ENCODE measurements at regions not wholly inside any gene's neighbourhood (a gene's known extent, or its start where the extent isn't known, plus 50 kb on each side); places are given as distances from the start of the nearest gene placed in this dataset.

DNA sequence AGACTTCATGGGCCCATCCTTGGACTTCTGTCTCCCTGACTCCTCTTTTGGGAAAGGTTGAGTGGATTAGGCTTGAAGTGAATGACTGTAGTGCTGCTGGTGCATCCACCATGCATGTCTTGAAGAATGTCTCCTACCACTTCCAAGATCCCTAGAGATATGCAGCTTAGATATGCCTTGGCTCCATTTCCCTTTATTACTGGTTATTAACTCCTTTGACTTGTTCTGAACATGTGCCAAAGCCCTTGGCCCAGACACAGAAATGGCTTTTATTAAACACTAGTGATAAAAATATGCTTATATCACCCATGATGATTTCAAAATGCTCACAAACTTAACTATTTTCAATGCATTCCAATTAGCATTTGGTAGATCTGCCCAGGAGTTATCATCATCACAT lies 90.0 kb upstream of the SLC14A2 start:
- intact Hi-C loops (cut with DNase I; ENCODE audit: low total_unique reads), result no loop called here
- TF ChIP-seq, protein P1, sequence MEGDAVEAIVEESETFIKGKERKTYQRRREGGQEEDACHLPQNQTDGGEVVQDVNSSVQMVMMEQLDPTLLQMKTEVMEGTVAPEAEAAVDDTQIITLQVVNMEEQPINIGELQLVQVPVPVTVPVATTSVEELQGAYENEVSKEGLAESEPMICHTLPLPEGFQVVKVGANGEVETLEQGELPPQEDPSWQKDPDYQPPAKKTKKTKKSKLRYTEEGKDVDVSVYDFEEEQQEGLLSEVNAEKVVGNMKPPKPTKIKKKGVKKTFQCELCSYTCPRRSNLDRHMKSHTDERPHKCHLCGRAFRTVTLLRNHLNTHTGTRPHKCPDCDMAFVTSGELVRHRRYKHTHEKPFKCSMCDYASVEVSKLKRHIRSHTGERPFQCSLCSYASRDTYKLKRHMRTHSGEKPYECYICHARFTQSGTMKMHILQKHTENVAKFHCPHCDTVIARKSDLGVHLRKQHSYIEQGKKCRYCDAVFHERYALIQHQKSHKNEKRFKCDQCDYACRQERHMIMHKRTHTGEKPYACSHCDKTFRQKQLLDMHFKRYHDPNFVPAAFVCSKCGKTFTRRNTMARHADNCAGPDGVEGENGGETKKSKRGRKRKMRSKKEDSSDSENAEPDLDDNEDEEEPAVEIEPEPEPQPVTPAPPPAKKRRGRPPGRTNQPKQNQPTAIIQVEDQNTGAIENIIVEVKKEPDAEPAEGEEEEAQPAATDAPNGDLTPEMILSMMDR (IDR thresholded peaks at IDR 0.05), result no peak
- TF ChIP-seq POLR2A (IDR thresholded peaks at IDR 0.05), result no peak

DNA sequence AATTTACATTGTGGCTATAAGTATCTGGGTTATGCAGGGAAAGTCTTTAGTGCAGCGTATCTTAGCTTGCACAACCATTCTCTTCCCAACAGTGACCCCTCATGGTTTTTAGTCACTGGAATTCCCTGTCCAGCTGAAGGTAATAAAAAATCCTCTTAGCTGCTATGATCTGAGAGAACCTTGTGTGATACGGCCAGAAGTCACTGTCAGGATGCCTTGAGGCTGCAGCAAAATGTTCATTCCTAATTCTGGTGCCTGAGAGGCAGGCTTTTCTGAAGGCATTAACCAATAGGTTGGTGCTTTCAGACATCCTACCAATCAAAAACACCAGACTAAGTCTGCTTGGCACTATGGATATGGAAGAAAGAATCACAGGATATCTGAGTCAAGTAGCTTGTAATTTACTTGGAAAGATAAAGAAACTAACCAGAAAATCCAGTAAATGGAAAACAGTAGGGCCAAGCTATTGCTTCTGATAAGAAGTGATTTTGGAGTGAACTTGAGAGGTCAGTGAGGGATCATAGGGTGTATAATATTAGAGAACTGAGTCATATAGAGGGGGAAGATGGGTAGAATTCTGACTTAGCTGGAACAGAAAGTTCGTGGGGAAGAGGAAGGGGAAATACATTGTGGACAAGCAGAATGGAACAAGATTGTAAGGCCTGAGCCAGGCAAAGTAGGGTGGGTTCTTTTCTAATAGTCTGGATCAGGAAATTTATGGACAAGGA lies 89.0 kb upstream of the SLC14A2 start:
- intact Hi-C loops (cut with DNase I; ENCODE audit: low total_unique reads), result no loop called here
- Histone ChIP-seq H3K4me1 (peaks cover 0 to 6% of the 10 kb centered on the region in 2 donors), H3K27ac (peak overlapping the region; percentile 26 to 31), H3K4me3 (no peak overlapping the region), H3K9me3 (no peaks in the 10 kb centered on the region), H3K36me3 (no peaks in the 10 kb centered on the region), H3K27me3 (no peaks in the 10 kb centered on the region)
- no peak for TF ChIP-seq POLR2A (IDR thresholded peaks at IDR 0.05)
- TF ChIP-seq, protein P1 (IDR thresholded peaks at IDR 0.05), result peak in 3 of 4 experiments; percentile 26 to 59 (median 43)
- DNase-seq, result peak; percentile 28

More for the DNA sequence above, 90.0 kb upstream of the SLC14A2 start:
- Histone ChIP-seq H3K4me1 (peaks cover 0 to 6% of the 10 kb centered on the region in 2 donors), H3K36me3 (no peaks in the 10 kb centered on the region), H3K27me3 (no peaks in the 10 kb centered on the region), H3K9me3 (no peaks in the 10 kb centered on the region), H3K4me3 (no peak overlapping the region), H3K27ac (no peak overlapping the region)
- DNase-seq, result no peak

DNA sequence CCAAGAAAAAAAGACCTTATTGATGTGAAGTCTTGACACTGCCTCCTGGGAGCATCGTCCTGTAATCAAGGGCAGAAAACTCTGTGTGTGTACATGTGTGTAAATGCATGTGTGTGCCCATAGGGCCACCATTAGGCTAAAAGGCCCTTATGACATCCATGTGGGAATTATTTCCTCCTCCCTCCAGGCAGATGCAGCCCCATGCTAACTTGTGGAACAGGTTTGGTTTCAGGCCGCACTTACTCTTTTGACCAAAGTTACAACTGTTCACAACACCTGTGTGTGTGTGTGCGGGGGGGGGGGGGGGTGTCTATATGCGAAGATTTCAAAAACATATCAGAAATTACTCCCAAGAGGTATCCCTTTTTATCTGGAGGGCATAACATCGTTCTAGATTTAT lies 87.4 kb upstream of the SLC14A2 start:
- intact Hi-C loops (cut with DNase I; ENCODE audit: low total_unique reads), result no loop called here
- H3K4me3 ChIP-seq, result no peak overlapping the region
- TF ChIP-seq, protein P1 (IDR thresholded peaks at IDR 0.05), result no peak
- no peak for TF ChIP-seq POLR2A (IDR thresholded peaks at IDR 0.05)
- H3K9me3 ChIP-seq, result no peaks in the 10 kb centered on the region
- DNase-seq, result no peak
- no peak overlapping the region for H3K27ac ChIP-seq
- H3K36me3 ChIP-seq, result no peaks in the 10 kb centered on the region
- no peaks in the 10 kb centered on the region for H3K4me1 ChIP-seq
- H3K27me3 ChIP-seq, result no peaks in the 10 kb centered on the region

DNA sequence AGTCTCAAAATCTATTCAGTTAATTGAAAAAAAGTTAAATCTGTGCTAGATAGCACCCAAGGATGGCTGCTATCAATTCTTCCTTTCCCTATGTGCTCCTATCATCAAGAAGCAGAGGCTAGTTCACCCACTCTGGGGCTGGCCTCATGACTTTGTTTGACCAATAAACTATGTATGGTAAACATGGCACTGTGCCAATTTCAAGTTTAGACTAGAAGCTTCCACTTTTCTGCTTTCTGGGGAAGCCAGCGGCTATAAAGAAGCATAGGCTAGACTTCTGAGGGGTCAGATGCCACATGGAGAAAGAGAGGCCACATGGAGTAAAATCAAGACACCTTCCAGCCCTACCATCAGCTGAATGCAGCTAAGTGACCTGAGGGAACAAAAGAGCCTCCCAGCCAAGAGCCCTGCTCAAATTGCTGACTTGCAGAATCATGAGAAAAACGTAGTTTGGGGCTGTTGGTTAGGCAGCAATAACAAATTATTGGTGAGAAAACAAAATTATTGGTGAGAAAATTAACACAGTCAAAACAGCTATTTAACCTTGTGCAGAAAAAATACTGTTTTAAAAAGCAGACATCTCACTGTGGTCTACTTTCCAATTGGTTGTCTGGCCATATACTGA lies 86.5 kb upstream of the SLC14A2 start:
- Histone ChIP-seq H3K36me3 (no peaks in the 10 kb centered on the region), H3K9me3 (no peaks in the 10 kb centered on the region), H3K4me1 (no peaks in the 10 kb centered on the region), H3K4me3 (no peak overlapping the region), H3K27ac (no peak overlapping the region), H3K27me3 (no peaks in the 10 kb centered on the region)
- intact Hi-C loops (cut with DNase I; ENCODE audit: low total_unique reads), result no loop called here
- no peak for DNase-seq
- TF ChIP-seq, protein P1 (IDR thresholded peaks at IDR 0.05), result no peak
- no peak for TF ChIP-seq POLR2A (IDR thresholded peaks at IDR 0.05)

DNA sequence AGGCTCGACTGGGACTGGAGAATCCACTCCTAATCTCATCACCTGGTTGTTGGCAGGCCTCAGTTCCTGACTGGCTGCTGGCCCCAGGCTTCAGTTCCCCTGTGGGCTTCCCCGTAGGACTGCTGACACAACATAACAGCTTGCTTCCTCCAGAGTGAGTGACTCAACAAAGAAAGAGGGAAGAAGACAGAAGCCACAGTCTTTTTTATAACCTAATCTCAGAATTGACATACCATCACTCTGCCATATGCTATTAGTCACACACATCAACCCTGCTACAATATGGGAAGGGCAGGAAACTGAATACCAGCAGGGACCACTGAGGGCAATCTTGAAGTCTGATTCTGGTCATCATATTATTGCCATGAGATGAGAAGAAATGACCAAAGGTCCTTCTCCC lies 76.8 kb upstream of the SLC14A2 start:
- Histone ChIP-seq H3K27ac (no peak overlapping the region), H3K4me3 (no peak overlapping the region), H3K36me3 (no peaks in the 10 kb centered on the region), H3K4me1 (no peaks in the 10 kb centered on the region), H3K27me3 (no peaks in the 10 kb centered on the region), H3K9me3 (no peaks in the 10 kb centered on the region)
- TF ChIP-seq, protein P1 (IDR thresholded peaks at IDR 0.05), result no peak
- no peak for TF ChIP-seq POLR2A (IDR thresholded peaks at IDR 0.05)
- no peak for DNase-seq
- intact Hi-C loops (cut with DNase I; ENCODE audit: low total_unique reads), result no loop called here
